ENCODE measurements at regions not wholly inside any gene's neighbourhood (a gene's known extent, or its start where the extent isn't known, plus 50 kb on each side); places are given as distances from the start of the nearest gene placed in this dataset.

DNA sequence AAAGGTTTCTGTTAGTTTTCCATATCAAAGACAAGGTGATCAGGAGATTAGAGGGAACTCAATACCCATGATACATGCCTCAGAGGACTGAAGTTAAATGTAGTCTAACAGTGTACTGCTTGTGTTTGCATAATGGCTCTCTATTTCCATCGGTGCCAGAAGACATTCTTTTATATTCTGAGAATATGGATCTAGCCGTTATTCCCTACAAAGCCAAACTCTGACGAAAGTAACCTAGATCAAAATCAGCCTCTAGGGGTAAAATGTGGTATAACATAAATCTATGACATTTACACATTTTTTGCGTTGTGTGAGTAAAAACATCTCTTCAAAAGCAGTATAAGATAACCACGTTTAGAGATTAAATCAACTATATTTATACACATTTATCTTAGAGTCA lies 2232.7 kb downstream of the PCDH9 start:
- no peak for DNase-seq

- no peak for DNase-seq
Observed at GRCh38 chr13:64993514-64994164, 2236.5 kb downstream of the PCDH9 start.

DNA sequence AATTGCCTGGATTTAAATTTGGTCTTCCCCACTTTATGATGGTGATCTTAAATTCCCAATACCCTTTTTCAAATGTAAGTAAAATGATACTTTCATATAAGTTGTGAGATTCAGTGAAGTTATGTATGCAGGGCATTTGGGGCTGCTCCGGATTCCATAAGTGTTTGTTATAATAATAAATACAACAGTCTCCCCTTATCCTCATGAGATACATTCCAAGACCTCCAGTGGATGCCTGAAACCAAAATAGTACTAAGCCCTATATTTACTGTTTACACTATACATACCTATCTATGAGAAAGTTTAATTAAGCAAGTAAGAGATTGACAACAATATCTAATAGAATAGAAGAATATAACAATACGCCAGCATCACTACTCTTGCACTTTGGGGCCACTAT lies 2237.8 kb downstream of the PCDH9 start:
- no peak for DNase-seq

DNA sequence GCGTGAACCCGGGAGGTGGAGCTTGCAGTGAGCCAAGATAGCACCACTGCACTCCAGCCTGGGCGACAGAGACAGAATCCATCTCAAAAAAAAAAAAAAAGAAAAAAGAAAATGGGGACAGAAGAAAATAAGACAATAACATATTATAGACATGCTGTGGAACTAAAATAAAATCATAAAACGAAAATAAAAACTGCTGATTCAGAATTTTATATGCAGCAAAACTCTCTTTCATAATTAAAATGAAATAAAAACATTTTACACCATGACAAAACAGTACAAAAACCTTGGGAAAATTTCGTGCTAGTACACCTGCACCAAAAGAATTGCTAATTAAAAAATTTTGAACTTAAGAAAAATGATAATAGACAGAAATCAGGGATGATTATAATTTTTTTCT lies 2245.1 kb downstream of the PCDH9 start:
- no peak for DNase-seq

GRCh38 chr13:64962404-64962803 lies 2267.7 kb downstream of the PCDH9 start:
- no peak for DNase-seq

- DNase-seq = no peak
Observed at GRCh38 chr13:64959276-64959675, 2270.9 kb downstream of the PCDH9 start.

GRCh38 chr13:64958106-64958505 lies 2272.0 kb downstream of the PCDH9 start:
- DNase-seq = no peak

GRCh38 chr13:64938660-64939059 lies 2291.5 kb downstream of the PCDH9 start:
- DNase-seq = no peak

- DNase-seq = no peak
Observed at GRCh38 chr13:64937302-64937701, 2292.8 kb downstream of the PCDH9 start.

DNA sequence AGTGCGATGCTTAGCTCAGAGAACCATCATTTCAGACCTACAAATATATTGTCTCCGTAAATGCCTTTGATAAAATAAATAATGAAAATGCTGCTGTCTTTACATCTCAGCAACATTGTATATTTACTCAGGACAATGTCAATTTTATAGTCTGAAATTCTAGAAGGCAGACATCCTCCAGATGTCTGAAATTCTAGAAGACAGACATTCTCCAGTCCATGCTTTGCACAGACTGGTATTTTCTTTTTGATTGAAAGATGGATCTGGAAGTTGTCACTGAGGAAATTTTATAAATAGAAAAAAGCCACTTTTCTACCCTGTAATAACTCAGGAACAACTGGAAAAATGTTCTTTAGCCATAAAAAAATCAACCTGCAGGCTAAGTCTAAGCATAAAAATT lies 2293.3 kb downstream of the PCDH9 start:
- DNase-seq = peak; percentile 7

GRCh38 chr13:64935441-64935840 lies 2294.7 kb downstream of the PCDH9 start:
- DNase-seq = no peak

- no peak for DNase-seq
Observed at GRCh38 chr13:64934569-64935362, 2295.4 kb downstream of the PCDH9 start.

- no peak for DNase-seq
Observed at GRCh38 chr13:64930636-64931035, 2299.5 kb downstream of the PCDH9 start.

DNA sequence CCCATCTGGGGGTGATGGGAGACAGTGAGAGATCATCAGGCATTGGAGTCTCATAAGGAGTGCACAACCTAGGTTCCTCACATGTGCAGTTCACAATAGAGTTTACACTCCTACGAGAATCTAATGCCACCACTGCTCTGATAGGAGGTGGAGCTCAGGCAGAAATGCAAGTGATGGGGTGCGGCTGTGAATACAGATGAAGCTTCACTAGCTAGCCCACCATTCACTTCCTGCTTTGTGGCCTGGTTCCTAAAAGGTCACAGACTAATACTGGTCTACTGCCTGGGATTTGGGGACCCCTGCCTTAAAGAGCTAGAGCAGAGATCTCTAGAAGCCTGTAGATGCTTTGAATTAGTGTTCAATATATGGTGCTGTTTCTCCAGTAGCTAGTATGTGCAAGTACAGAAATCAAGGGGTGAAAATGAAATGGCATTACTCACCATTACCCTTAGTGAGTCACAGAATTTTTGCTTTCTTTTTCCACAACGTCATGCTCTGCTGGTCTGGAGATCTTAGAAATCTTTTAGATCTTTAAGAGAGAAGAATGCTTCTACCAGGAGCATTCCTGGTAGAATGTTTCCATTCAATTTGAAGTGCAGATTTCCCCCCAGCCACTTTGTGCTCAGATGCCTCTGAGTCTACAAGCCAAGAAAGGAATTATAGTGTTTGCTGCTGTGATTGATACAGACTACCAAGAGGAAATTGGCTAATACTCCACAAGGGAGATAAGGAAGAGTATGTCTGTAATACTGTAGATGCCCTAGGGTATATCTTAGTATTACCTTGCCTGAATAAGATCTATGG lies 2301.2 kb downstream of the PCDH9 start:
- no peak for DNase-seq

GRCh38 chr13:64925727-64926126 lies 2304.4 kb downstream of the PCDH9 start:
- DNase-seq = no peak

DNA sequence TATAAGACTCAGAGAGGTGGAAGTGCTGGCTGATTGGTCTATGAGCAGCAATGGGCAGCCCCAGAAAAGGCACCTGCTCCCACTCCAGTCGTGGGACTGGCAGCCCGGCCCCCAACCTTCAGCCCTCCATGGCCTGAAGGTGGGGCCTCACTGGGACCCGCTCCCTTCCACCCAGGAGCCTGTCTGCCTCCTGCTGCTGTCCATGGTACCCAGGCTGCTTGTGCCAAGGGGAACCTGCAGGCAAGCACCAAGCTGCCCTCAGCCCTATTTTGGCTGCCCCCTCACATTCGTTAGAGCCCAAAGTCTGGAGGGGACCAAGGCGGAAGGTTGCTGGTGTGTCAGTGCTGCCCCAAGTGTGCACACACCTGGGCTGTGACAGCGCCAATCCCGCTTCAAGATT lies 2304.9 kb downstream of the PCDH9 start:
- DNase-seq = peak; percentile 26

DNA sequence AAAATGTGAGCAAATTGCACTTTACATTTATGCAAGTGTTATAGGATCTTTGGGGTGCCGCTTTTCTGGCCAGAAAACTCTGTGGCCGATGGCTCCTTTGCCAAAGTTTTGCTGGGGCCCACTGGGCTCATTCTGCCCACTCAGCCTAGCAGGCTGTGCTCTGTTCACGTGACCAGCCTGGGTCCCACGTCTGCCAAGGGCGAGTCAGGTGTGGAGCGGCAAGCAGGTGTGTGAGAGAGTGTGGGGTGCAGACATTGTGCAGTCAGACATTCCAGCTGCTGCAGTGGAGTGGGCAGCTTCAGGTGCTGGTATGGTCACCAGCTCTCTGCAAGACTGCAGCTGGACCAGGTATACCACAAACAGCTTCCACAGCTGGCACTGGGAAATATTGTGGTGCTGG lies 2305.7 kb downstream of the PCDH9 start:
- DNase-seq = no peak

- DNase-seq = no peak
Observed at GRCh38 chr13:64917566-64917965, 2312.6 kb downstream of the PCDH9 start.

GRCh38 chr13:64912141-64912540 lies 2318.0 kb downstream of the PCDH9 start:
- no peak for DNase-seq

DNA sequence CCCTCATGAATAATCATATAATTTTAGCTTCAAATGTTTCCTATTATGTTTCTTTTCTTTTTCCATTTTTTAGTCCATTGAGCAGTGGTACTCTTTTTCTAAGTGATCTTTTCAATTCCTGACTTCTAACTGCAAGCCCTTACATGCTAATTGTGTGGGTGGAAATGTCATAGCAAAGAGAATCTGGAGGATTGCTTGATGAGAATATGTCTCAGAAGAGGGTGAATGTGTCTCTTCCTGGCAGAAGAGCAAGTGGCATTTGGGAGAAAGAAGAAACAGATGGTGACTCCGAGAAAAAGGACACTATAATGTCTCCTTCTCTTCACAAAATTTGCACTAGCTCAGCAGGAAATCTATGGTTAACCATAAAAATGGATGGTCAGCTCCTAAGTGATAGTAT lies 2320.0 kb downstream of the PCDH9 start:
- DNase-seq = no peak

- no peak for DNase-seq
Observed at GRCh38 chr13:64909184-64909583, 2321.0 kb downstream of the PCDH9 start.

DNA sequence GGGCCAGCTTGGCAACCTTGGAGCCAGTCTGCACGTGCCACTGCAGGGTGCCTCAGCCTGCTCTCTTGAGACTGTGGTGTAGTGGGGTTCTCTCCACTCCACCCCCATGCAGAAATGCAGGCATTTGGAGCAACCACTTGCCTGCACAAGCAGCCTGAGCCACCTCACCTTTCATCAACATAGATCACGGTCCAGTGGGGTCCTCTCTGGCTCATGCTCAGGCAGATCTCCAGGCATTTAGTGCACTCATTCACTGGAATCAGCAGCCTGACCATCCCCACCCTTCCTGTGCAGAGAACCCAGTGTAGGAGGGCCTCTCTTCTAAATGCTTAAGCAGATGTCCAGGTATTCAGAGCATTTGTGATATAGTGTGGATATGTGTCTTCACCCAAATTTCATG lies 2330.1 kb downstream of the PCDH9 start:
- DNase-seq = no peak

DNA sequence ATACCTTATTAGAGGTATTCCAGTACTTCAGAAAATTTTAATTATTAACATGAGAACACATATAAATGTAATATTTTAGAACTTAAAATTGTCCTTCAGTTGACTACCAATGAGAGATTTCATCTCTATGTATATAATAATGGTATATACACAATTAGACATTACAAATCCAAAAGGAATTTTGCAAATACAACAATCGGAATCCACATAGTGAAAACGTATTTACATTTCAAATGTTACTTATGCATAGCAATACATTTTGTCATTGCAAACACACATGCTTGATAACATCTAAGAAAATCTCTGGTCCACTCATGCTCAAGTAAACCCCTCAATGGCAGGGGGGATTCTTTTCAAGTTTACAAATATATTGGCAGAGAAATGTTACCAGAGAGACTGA lies 2345.2 kb downstream of the PCDH9 start:
- no peak for DNase-seq

Data from tongue (tissue), 1 donor.